HG03460 (cell line): ENCODE measurements at regions not wholly inside any gene's neighbourhood (a gene's known extent, or its start where the extent isn't known, plus 50 kb on each side); places are given as distances from the start of the nearest gene placed in this dataset.

ENCODE experiments used
- ATAC-seq: cut with Tn5 transposase; IDR thresholded peaks from one replicate; pipeline ENCODE4 v1.9.1; 2021; ENCODE audit not compliant: unreplicated experiment

DNA sequence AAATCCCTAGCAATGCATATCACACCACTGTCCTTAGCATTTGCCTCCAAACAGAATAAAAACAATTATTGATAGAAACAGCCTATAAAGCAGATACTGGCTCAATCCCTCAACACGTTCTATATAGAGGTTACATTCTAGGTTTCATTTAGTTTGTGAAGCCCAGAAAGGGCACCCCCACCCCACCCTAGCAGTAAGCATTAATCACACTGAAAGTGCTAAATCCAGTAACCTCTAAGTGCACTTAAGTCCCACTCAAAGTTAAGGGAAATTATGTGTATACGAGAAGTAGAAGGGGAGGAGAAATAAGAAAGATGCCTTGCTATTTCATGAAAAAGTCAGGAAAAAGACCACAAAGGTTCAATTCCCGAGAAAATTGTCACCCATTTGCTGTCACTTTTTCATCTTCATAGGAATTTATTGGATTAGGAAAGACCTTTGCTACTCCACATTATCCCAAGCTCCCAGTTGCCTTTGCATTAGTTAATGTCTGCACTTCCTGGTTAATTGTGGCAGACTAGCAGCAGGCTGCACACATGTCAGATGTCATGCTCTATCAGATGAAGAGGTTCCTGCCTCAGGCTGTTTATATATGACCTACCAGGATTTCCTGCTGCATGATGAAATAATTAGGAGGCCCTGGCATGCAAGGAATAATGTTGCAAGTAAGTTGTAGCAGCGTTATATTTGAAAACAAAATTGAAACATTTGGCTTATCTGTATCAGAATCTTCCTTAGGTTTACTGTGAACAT is 54.5 kb upstream of the LHX8 start:
- ATAC-seq: no peak

- ATAC-seq: no peak
Measured at GRCh38 chr1:75083223-75083622, 51.0 kb upstream of the LHX8 start.

- ATAC-seq: no peak
Measured at GRCh38 chr1:75083848-75084514, 50.2 kb upstream of the LHX8 start.
